D721Med (cell line): ENCODE measurements at regions not wholly inside any gene's neighbourhood (a gene's known extent, or its start where the extent isn't known, plus 50 kb on each side); places are given as distances from the start of the nearest gene placed in this dataset.

Experiments used
- DNase-seq: peaks from one replicate; pipeline ENCODE4 v3.0.0; 2011; ENCODE audit warnings: low spot score; ENCODE audit not compliant: insufficient read length
- FAIRE-seq: peaks from 2 replicates; lab custom pipeline; 2011; peaks lifted over from hg19 to GRCh38; lab: Jason Lieb, UNC
- CTCF ChIP-seq: IDR thresholded peaks from 2 replicates; pipeline ENCODE4 v1.5.1; 2012; ENCODE audit warnings: mild to moderate bottlenecking, control low read depth; ENCODE audit not compliant: insufficient read depth; ENCODE audit errors: missing control alignments

DNA sequence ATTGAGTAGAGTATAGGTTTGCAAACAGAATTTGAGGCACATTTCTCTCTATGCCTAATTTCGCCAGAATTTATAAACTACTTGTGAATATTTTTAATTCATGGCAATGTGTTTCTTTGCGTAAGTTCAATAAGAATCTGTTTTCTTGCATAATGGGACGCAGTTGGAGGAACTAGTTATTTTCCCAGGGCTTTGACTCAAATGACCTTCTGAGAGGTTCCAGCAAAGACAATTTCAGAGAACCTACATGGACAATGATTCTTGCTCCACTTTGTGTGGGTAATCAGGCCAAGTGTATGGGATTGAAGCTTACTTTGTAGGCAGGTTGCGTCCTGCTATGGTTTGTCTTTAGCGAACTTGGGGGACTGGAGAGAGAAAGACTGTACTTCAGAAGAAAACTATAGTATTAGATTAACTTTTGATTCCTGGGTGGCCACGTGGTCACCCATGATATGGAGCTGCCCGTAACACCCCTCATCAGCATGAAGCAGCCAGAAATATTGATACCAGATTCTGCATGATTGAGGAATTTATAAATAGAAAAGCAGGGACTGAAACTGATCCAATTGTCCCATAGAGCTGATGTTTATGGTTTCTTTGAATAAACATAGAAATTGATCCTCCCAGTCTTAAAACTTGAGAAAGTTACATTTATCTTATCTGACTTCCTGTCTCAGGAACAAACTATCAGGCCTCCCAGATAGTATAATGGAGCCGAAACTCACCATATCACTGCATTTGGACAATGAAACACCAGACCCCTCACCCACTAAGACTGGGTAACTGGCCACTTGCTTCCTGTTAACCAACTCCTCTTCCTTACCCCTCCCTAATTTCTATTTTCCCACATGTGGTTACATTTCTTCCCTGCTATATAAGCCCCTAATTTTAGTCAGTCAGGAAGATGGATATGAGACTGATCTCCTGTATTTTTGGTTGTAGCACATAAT is 815.3 kb upstream of the HS6ST1 start:
- no peak for TF ChIP-seq CTCF
- no peak for DNase-seq
- no peak for FAIRE-seq

GRCh38 chr2:129135017-129135416 is 816.3 kb upstream of the HS6ST1 start:
- no peak for DNase-seq
- TF ChIP-seq CTCF: no peak
- FAIRE-seq: no peak

- DNase-seq (no peak), FAIRE-seq (no peak)
- no peak for TF ChIP-seq CTCF
These were observed 820.7 kb upstream of the HS6ST1 start for GRCh38 chr2:129139380-129139779.

DNA sequence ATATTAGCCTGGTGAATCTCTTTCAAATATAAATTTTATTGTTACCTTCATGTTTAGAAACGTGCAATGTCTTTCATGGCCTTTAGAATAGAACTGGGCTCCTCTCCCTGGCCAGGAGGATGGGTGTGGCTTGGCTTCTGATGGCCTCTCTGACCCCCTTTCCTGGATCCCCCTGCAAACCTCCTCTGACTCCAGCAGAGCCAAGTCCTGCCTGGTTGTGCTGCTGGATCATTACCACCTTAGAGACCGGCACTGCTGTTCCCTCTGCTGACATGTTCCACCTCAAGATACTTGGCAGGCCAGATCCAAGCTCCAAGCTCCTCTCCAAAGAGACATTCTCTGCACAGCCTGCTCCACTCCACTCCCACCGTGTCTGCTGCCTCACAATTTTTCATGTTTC is 823.8 kb upstream of the HS6ST1 start:
- TF ChIP-seq CTCF: no peak

GRCh38 chr2:129144082-129144791 is 825.6 kb upstream of the HS6ST1 start:
- no peak for TF ChIP-seq CTCF
- no peak for DNase-seq
- no peak for FAIRE-seq

More for the DNA sequence above, 823.8 kb upstream of the HS6ST1 start:
- DNase-seq (no peak), FAIRE-seq (no peak)

- FAIRE-seq (no peak), DNase-seq (no peak)
- TF ChIP-seq CTCF: no peak
These were observed 827.0 kb upstream of the RAB6C start for GRCh38 chr2:129152514-129152913.

DNA sequence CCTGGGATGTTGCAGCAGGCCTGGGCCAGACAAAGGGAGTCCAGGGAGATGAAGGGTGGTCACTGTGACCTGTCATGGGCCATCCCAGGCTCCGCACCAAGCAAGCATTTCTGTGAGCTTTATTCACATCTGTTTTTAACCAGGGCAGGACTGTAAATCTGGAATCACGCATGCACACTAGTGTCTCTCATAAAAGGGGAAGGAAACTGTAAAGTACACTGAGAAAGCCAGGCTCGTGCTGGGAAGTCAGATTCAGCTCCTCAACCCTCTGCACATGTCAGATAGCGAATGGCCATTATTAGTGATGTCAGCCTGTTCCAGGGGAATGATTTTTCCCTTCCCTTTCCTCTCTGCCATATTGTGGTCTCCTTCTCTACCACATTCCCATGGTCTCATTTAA is 818.6 kb upstream of the RAB6C start:
- no peak for FAIRE-seq

More for the DNA sequence above, 818.6 kb upstream of the RAB6C start:
- TF ChIP-seq CTCF: no peak
- no peak for DNase-seq
